ENCODE measurements at regions not wholly inside any gene's neighbourhood (a gene's known extent, or its start where the extent isn't known, plus 50 kb on each side); places are given as distances from the start of the nearest gene placed in this dataset.

GRCh38 chr2:190791976-190792575 lies 88.5 kb upstream of the GLS start:
- intact Hi-C loops (cut with micrococcal nuclease): no loop called here
- no peaks in the 10 kb centered on the region for H3K27me3 Mint-ChIP-seq
- peaks cover 14% of the 10 kb centered on the region for H3K4me1 Mint-ChIP-seq (ENCODE audit: low read depth)
- no peak overlapping the region for H3K4me3 Mint-ChIP-seq
- peak overlapping the region; percentile 55 for H3K27ac Mint-ChIP-seq
- no peaks in the 10 kb centered on the region for H3K9me3 Mint-ChIP-seq
- no peaks in the 10 kb centered on the region for H3K36me3 Mint-ChIP-seq (ENCODE audit: low read depth)

DNA sequence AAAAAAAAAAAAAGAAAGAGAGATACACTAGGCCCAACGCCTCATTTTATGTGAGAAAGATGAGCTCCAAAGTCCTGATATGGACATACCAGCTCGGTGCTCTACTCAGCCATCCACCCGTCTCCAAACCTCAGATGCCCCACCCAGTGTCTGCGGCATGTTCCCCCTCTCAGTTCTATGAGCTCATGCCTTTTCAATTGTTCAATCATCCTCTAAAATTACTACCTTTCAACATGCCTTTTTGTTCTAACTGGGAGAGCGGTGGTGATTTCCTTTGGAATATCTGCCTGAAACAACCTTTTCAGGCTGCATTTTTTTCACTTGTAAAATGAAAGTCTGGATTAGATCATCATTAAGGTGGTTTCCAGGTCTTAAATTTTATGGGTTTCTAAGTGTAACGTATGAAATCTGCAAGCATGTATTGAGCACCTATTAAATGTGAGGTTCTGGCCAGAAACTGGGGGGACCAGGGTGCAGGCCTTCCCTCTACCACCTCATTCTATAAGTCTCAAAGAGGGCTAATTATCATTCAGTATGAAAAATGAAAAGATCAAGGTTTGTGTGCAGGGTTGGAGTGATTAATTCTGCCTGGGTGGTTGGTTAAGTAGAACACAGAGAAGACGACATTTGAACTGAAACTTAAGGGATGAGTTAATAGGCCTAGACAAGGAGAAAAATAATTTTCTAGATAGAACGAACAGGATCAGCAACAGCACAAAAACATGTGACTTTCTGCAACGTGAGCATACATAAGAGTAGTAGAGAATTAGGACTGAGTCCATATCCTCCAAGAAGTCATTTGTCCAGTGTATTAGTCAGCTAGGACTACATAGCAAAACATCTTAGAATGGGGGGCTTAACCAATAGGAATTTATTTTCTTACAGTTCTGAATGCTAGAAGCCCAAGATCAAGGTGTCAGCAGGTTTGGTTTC lies 87.4 kb upstream of the GLS start:
- peaks cover 14% of the 10 kb centered on the region for H3K4me1 Mint-ChIP-seq (ENCODE audit: low read depth)
- intact Hi-C loops (cut with micrococcal nuclease): no loop called here
- no peak overlapping the region for H3K4me3 Mint-ChIP-seq
- no peak overlapping the region for H3K27ac Mint-ChIP-seq
- H3K9me3 Mint-ChIP-seq: no peaks in the 10 kb centered on the region
- H3K36me3 Mint-ChIP-seq (ENCODE audit: low read depth): no peaks in the 10 kb centered on the region
- H3K27me3 Mint-ChIP-seq: no peaks in the 10 kb centered on the region

DNA sequence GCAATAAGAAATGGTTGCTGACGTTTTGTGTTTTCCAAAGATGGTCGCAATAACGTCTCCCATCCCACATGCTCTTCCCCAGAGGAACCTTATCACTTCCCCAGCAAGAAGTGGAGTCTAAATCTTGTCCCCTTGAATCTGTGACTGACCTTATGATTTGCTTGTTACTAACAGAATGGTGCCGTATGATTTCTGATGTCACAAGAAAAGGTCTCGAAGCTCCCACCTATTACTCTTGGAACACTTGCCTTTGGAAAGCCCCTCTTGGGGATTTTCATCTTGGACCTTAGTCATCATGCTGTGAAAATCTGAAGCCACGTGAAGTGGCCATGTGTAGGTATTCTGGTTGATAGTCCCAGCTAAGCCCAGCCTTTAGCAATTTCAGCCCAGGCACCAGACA lies 86.2 kb upstream of the GLS start:
- no peaks in the 10 kb centered on the region for H3K9me3 Mint-ChIP-seq
- intact Hi-C loops (cut with micrococcal nuclease): no loop called here
- peaks cover 14% of the 10 kb centered on the region for H3K4me1 Mint-ChIP-seq (ENCODE audit: low read depth)
- no peaks in the 10 kb centered on the region for H3K36me3 Mint-ChIP-seq (ENCODE audit: low read depth)
- no peak overlapping the region for H3K4me3 Mint-ChIP-seq
- H3K27ac Mint-ChIP-seq: no peak overlapping the region
- H3K27me3 Mint-ChIP-seq: no peaks in the 10 kb centered on the region

DNA sequence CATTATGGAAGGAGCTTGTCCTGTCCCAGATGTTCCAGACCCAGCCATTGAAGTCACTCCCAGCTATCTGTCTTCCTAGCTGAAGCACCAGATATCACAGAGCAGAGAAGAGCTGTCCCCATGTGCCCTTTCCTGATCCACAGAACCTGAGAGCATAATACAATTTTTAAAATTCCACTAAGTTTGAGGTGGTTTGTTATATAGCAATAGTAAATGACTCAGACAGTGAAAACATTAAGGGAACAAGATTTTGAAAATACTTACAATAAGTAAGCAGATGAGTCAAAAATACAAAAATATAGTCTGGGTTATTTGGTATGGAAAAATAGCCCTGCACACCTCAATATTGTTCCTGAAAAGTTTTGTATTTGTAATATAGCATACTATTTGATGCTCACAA lies 85.8 kb upstream of the GLS start:
- Mint-ChIP-seq H3K4me1 (ENCODE audit: low read depth) (peaks cover 14% of the 10 kb centered on the region), H3K27ac (no peak overlapping the region), H3K9me3 (no peaks in the 10 kb centered on the region), H3K36me3 (ENCODE audit: low read depth) (no peaks in the 10 kb centered on the region), H3K4me3 (no peak overlapping the region), H3K27me3 (no peaks in the 10 kb centered on the region)
- intact Hi-C loops (cut with micrococcal nuclease): no loop called here

DNA sequence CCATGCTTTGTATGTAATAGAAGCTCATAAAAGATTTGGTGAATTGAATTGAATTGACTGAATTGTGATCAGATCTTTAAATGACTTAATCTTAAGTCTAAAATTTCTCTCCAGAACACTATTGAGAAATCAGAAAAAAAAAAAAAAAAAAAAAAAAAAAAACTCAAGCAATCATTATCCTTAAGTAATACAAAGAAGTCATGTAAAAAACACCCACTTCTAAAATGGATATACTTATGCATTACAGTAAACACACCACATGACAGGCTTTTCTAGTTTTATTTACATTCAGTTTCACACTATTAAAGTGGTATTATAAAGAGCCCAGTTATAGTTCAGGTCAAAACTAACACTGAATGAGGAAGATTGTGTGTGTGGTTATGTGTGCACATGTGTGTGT lies 84.9 kb upstream of the GLS start:
- intact Hi-C loops (cut with micrococcal nuclease): no loop called here
- H3K4me1 Mint-ChIP-seq (ENCODE audit: low read depth): peaks cover 14% of the 10 kb centered on the region
- no peaks in the 10 kb centered on the region for H3K27me3 Mint-ChIP-seq
- no peaks in the 10 kb centered on the region for H3K36me3 Mint-ChIP-seq (ENCODE audit: low read depth)
- no peak overlapping the region for H3K27ac Mint-ChIP-seq
- H3K4me3 Mint-ChIP-seq: no peak overlapping the region
- no peaks in the 10 kb centered on the region for H3K9me3 Mint-ChIP-seq

- no peaks in the 10 kb centered on the region for H3K9me3 Mint-ChIP-seq
These were observed 80.6 kb upstream of the GLS start for GRCh38 chr2:190799999-190800398.

GRCh38 chr2:190800528-190800927 lies 80.1 kb upstream of the GLS start:
- Mint-ChIP-seq H3K27ac (no peak overlapping the region), H3K36me3 (ENCODE audit: low read depth) (no peaks in the 10 kb centered on the region), H3K4me1 (ENCODE audit: low read depth) (no peaks in the 10 kb centered on the region), H3K4me3 (no peak overlapping the region), H3K9me3 (no peaks in the 10 kb centered on the region), H3K27me3 (no peaks in the 10 kb centered on the region)
- intact Hi-C loops (cut with micrococcal nuclease): no loop called here

More at GRCh38 chr2:190799999-190800398, 80.6 kb upstream of the GLS start:
- Mint-ChIP-seq H3K27ac (no peak overlapping the region), H3K36me3 (ENCODE audit: low read depth) (no peaks in the 10 kb centered on the region), H3K4me3 (no peak overlapping the region), H3K27me3 (no peaks in the 10 kb centered on the region), H3K4me1 (ENCODE audit: low read depth) (no peaks in the 10 kb centered on the region)
- intact Hi-C loops (cut with micrococcal nuclease): no loop called here

DNA sequence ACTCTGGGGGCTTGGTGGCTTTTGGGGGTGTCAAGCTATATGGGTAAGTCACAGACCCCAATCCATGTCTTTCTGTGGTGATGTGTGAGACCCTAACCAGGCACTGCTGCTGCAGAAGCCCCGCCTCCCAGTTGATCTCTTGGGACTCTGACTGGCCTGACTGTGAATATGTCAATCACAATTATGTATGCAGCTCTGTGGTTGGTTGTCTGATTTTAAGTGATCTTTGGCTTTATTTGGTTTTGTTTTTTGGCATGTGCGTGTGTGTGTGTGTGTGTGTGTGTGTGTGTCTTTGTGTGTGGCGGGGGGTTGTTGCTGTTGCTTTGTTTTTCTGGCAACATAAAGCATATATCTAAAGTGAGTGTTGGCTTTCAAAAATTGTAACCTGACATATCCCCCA lies 78.5 kb upstream of the GLS start:
- H3K4me3 Mint-ChIP-seq: no peak overlapping the region
- intact Hi-C loops (cut with micrococcal nuclease): no loop called here

DNA sequence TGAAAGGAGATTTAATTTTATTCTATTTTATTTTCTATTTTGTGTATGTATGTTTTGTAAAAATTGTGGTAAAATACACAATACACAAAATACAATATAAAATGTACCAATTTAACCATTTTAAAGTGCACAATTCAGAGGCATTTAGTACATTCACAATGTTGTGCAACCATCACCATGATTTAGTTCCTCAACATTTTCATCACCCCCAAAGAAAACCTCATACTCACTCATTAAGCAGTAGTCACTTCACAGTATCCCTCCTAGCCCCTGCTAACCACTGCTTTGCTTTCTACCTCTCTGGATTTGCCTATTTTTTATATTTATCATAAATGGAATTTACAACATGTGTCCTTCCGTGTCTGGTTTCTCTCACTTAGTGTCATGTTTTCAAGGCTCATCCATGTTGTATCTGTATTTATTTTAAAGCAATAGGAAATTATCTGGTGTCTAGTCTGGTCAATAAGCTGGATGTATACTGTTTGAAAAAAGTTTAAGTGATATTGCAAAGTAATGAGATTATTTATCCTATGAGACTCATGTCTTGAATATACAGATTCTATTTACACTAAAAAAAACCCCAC lies 77.9 kb upstream of the GLS start:
- Mint-ChIP-seq H3K27ac (no peak overlapping the region), H3K4me3 (no peak overlapping the region), H3K36me3 (ENCODE audit: low read depth) (no peaks in the 10 kb centered on the region), H3K4me1 (ENCODE audit: low read depth) (no peaks in the 10 kb centered on the region), H3K9me3 (no peaks in the 10 kb centered on the region), H3K27me3 (no peaks in the 10 kb centered on the region)
- intact Hi-C loops (cut with micrococcal nuclease): no loop called here

More for the DNA sequence above, 78.5 kb upstream of the GLS start:
- Mint-ChIP-seq H3K36me3 (ENCODE audit: low read depth) (no peaks in the 10 kb centered on the region), H3K9me3 (no peaks in the 10 kb centered on the region), H3K27me3 (no peaks in the 10 kb centered on the region), H3K27ac (no peak overlapping the region), H3K4me1 (ENCODE audit: low read depth) (no peaks in the 10 kb centered on the region)

DNA sequence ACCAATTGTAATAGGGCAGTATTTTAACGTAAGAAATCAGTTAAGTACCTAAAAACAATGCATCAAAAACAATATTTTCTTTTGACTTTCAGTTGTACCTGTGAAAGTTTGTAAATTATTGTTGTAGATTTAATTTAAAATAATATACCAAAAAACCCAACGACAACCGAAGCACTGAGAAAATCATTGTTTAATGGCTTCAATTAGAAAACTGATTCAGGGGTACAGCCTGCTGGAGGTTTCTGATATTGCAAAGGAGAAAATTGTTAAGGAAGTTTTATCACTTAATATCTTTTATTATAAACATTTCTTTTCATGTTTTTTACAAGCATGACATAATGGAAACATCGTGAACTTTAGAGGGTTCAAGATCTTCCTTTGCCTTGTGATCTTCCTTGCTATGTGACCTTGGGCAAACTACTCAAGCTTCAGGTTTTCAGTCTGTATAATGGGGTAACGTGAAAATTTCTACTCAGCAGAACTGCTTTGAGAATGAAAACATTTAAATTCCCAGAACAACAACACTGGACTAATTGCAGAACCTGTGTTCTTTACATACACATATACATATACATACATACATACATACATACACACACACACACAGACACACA lies 76.3 kb upstream of the GLS start:
- Mint-ChIP-seq H3K27me3 (no peaks in the 10 kb centered on the region), H3K4me3 (no peak overlapping the region), H3K36me3 (ENCODE audit: low read depth) (no peaks in the 10 kb centered on the region), H3K27ac (no peak overlapping the region), H3K9me3 (no peaks in the 10 kb centered on the region), H3K4me1 (ENCODE audit: low read depth) (peaks cover 6% of the 10 kb centered on the region)
- intact Hi-C loops (cut with micrococcal nuclease): loop anchor here (1.0 to 2.0 kb wide), 2 partner anchors 23 to 715 kb away; no protein-coding TSS in a partner anchor

DNA sequence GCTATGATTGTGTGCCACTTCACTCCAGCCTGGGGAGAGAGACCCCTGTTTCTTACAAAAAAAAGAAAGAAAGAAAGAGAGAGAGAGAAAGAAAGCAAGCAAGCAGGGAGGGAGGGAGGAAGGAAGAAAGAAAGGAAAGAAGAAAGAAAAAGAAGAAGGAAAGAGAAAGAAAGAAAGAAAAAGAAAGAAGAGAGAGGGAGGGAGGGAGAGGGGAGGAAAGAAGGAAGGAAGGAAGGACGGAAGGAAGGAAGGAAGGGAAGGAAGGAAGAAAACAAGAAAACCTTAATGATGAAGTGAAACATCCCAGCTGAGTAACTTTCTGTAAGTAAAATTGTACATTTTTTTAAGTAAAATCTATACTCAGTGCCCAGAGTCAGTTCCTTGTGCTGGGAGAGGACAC lies 75.5 kb upstream of the GLS start:
- no peak overlapping the region for H3K4me3 Mint-ChIP-seq
- H3K4me1 Mint-ChIP-seq (ENCODE audit: low read depth): peaks cover 6% of the 10 kb centered on the region
- H3K36me3 Mint-ChIP-seq (ENCODE audit: low read depth): no peaks in the 10 kb centered on the region
- H3K27me3 Mint-ChIP-seq: no peaks in the 10 kb centered on the region
- H3K27ac Mint-ChIP-seq: no peak overlapping the region
- H3K9me3 Mint-ChIP-seq: no peaks in the 10 kb centered on the region
- intact Hi-C loops (cut with micrococcal nuclease): loop anchor here (2.0 kb wide), 1 partner anchor 716 kb away; no protein-coding TSS in a partner anchor

DNA sequence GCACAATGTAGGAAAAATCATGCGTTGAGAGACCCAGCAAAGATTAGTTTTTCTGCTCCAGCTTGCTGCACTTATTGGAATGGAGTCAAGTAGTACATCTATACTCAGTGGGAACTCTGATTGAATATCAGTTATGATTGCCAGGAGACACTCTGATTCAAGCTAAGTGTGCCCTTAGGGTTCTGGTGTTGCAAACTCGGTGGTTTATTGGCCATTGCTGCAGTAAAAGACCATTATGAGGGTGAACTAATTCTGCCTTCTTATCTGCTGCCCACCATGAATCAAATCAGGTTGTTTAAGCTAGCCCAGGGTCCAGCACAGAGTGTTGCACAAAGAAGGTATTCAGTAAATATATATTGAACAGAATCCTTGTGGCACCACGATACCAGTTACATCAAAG lies 74.8 kb upstream of the GLS start:
- peaks cover 6% of the 10 kb centered on the region for H3K4me1 Mint-ChIP-seq (ENCODE audit: low read depth)
- no peaks in the 10 kb centered on the region for H3K36me3 Mint-ChIP-seq (ENCODE audit: low read depth)
- H3K4me3 Mint-ChIP-seq: no peak overlapping the region
- no peak overlapping the region for H3K27ac Mint-ChIP-seq
- H3K27me3 Mint-ChIP-seq: no peaks in the 10 kb centered on the region
- intact Hi-C loops (cut with micrococcal nuclease): loop anchor here (2.0 kb wide), 1 partner anchor 717 kb away; no protein-coding TSS in a partner anchor
- no peaks in the 10 kb centered on the region for H3K9me3 Mint-ChIP-seq

GRCh38 chr2:190807886-190808285 lies 72.7 kb upstream of the GLS start:
- intact Hi-C loops (cut with micrococcal nuclease): no loop called here
- H3K4me3 Mint-ChIP-seq: no peak overlapping the region

More at GRCh38 chr2:190807886-190808285, 72.7 kb upstream of the GLS start:
- no peaks in the 10 kb centered on the region for H3K27me3 Mint-ChIP-seq
- H3K36me3 Mint-ChIP-seq (ENCODE audit: low read depth): no peaks in the 10 kb centered on the region
- H3K9me3 Mint-ChIP-seq: no peaks in the 10 kb centered on the region
- H3K4me1 Mint-ChIP-seq (ENCODE audit: low read depth): peaks cover 6% of the 10 kb centered on the region
- H3K27ac Mint-ChIP-seq: no peak overlapping the region
